ENCODE measurements at regions not wholly inside any gene's neighbourhood (a gene's known extent, or its start where the extent isn't known, plus 50 kb on each side); places are given as distances from the start of the nearest gene placed in this dataset.

DNA sequence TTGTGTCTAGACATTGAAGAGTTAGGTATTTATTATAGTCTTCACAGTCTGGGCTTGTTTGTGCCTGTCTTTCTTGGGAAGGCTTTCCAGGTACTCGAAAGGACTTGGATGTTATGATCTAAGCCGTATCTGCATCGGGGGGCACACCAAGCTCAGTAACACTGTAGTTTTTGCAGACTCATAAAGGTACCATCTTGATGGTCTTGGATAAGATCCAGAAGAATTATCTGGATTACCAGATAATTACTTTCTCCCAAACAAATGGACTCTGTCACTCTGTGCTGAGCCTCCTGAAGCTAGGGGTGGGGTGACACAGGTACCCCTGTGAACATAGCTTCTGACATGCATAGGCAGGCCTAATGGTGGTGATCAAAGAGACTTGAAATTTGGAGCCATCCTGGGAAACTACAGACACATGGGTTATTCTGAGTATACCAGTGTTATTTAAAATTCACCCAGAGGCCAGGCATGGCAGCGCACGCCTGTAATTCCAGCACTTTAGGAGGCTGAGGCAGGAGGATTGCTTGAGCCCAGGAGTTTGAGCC, 238.6 kb upstream of the TPM1 start:
- intact Hi-C loops (cut with micrococcal nuclease) = no loop called here
- H3K4me3 ChIP-seq = no peak overlapping the region
- H3K9me3 ChIP-seq (replicated peaks) = no peaks in the 10 kb centered on the region
- H3K4me1 ChIP-seq = peaks cover 18% of the 10 kb centered on the region
- no peaks in the 10 kb centered on the region for H3K27me3 ChIP-seq (ENCODE audit: low read depth)
- no peak overlapping the region for H3K27ac ChIP-seq (replicated peaks)
- DNase-seq = no peak
- TF ChIP-seq, protein P1, sequence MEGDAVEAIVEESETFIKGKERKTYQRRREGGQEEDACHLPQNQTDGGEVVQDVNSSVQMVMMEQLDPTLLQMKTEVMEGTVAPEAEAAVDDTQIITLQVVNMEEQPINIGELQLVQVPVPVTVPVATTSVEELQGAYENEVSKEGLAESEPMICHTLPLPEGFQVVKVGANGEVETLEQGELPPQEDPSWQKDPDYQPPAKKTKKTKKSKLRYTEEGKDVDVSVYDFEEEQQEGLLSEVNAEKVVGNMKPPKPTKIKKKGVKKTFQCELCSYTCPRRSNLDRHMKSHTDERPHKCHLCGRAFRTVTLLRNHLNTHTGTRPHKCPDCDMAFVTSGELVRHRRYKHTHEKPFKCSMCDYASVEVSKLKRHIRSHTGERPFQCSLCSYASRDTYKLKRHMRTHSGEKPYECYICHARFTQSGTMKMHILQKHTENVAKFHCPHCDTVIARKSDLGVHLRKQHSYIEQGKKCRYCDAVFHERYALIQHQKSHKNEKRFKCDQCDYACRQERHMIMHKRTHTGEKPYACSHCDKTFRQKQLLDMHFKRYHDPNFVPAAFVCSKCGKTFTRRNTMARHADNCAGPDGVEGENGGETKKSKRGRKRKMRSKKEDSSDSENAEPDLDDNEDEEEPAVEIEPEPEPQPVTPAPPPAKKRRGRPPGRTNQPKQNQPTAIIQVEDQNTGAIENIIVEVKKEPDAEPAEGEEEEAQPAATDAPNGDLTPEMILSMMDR (IDR thresholded peaks at IDR 0.05; ENCODE audit: borderline replicate concordance) = no peak
- H3K36me3 ChIP-seq = peaks cover 65% of the 10 kb centered on the region

DNA sequence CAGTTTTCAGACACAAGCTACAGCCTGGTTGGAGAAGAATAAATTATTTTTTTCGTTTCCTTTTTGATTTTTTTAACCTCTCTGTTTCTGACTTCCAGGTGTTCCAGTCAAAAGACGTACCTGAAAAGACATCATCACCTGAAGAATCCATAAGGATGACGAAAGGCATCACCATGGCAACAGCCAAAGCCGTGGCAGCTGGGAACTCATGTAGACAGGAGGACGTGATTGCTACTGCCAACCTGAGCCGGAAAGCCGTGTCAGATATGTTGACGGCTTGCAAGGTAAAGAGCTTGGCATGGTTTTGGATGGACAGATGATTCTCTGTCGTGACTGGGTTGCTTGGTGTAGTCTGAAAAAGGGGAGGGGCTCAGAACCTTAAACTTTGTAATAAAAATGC, 237.0 kb upstream of the TPM1 start:
- Histone ChIP-seq H3K4me1 (peaks cover 2% of the 10 kb centered on the region), H3K4me3 (no peak overlapping the region), H3K27ac (replicated peaks) (no peak overlapping the region), H3K9me3 (replicated peaks) (no peaks in the 10 kb centered on the region), H3K27me3 (ENCODE audit: low read depth) (no peaks in the 10 kb centered on the region), H3K36me3 (peaks cover 64% of the 10 kb centered on the region)
- TF ChIP-seq, protein P1 (IDR thresholded peaks at IDR 0.05; ENCODE audit: borderline replicate concordance) = no peak
- DNase-seq = no peak
- intact Hi-C loops (cut with micrococcal nuclease) = no loop called here

DNA sequence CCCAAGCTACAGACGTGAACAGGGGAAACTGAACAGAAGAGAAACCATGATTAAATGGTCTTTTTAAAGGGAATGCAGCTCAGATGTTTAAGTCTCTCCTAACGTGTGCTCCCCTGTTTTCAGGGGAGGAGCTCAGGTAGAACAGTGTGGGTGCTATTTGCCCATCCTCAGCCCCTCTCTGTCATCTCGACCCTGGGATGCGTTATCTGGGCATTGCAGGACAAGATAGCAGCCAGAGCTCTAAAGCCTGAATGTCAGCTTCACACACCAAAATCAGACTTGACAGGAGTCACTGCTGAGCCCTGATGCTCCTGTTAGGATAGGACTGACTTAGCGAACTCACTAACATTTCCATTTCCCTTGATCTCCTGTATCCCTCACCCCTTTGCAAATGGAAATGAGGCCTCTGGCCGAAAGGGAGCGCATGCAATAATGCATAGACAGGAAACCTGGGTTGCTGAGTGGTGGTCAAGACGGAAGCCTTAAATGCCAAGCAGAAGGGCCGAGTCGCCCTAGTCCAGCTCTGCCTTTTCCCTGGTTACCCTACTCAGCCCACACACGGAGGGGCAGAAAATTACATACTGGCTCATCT, 234.9 kb upstream of the TPM1 start:
- Histone ChIP-seq H3K27ac (replicated peaks) (no peak overlapping the region), H3K36me3 (peaks cover 65% of the 10 kb centered on the region), H3K4me1 (no peaks in the 10 kb centered on the region), H3K9me3 (replicated peaks) (no peaks in the 10 kb centered on the region), H3K4me3 (no peak overlapping the region), H3K27me3 (ENCODE audit: low read depth) (no peaks in the 10 kb centered on the region)
- intact Hi-C loops (cut with micrococcal nuclease) = no loop called here
- DNase-seq = no peak
- TF ChIP-seq, protein P1 (IDR thresholded peaks at IDR 0.05; ENCODE audit: borderline replicate concordance) = no peak

DNA sequence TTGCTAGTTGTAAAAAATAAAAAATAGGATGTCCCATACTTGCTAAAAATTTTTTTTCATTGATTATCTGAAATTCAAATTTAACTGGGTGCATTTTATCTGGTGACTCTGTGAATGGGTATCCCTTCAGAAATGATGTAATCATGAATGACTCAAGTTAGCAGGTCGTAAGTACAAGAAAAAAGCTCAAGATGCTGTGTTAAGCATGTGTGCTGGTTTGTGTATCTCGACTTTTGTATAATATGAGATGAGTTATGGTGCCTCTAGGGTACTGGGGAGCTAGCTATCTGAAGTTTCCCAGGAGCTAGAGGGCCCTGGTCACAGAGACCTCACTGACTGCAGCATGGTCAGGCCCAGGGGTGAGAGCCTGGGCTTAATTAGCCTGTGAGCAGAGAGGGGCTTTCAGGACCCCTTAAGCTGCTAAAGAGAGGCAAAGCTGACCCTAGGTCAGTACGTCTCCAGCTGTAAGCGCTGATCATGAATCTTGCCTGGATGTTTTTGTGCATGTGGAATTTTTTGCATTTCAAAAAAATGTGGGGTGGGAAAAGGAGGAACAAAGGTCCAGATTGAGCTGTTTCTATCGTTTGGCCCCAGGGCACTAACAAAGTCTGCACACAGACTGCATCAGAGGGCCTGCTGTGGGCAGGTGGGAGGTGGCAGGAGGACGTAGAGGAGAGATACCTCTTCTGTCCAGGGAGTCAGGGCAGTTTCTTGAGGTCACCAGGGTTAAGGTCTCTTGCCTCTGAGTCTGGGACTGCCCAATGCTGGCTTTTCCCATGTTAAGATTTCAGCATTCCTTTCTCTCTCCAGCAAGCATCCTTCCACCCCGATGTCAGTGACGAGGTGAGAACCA, 233.2 kb upstream of the TPM1 start:
- no peaks in the 10 kb centered on the region for H3K9me3 ChIP-seq (replicated peaks)
- no peak for DNase-seq
- intact Hi-C loops (cut with micrococcal nuclease) = no loop called here
- H3K36me3 ChIP-seq = peaks cover 57% of the 10 kb centered on the region
- TF ChIP-seq, protein P1 (IDR thresholded peaks at IDR 0.05; ENCODE audit: borderline replicate concordance) = no peak
- no peak overlapping the region for H3K27ac ChIP-seq (replicated peaks)
- H3K4me3 ChIP-seq = no peak overlapping the region
- no peaks in the 10 kb centered on the region for H3K27me3 ChIP-seq (ENCODE audit: low read depth)
- peaks cover 2% of the 10 kb centered on the region for H3K4me1 ChIP-seq

DNA sequence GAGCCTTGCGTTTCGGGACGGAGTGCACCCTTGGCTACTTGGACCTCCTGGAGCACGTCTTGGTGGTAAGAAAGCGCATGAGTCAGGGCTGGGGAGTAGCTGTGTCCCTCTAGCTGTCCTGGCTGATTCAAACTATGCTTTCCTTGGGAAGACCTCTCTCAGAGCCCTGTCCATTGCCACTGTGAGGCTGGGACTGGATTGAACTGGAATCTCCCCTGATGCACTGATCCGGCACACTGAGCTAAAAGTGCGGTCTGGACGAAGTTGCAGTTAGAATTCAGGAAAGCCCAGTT, 232.6 kb upstream of the TPM1 start:
- Histone ChIP-seq H3K9me3 (replicated peaks) (no peaks in the 10 kb centered on the region), H3K4me1 (peaks cover 7% of the 10 kb centered on the region), H3K4me3 (no peak overlapping the region), H3K36me3 (peaks cover 52% of the 10 kb centered on the region), H3K27ac (replicated peaks) (no peak overlapping the region), H3K27me3 (ENCODE audit: low read depth) (no peaks in the 10 kb centered on the region)
- intact Hi-C loops (cut with micrococcal nuclease) = no loop called here
- TF ChIP-seq, protein P1 (IDR thresholded peaks at IDR 0.05; ENCODE audit: borderline replicate concordance) = no peak
- no peak for DNase-seq
